PC-3 (cell line): ENCODE measurements at regions not wholly inside any gene's neighbourhood (a gene's known extent, or its start where the extent isn't known, plus 50 kb on each side); places are given as distances from the start of the nearest gene placed in this dataset.

ENCODE experiments used
- ATAC-seq: fragments of 200-7000 bp; cut with Tn5 transposase; 2 replicates; pipeline ENCODE4 v1.9.1; 2020; ENCODE audit warnings: mild to moderate bottlenecking, moderate library complexity
- BruUV-seq: library from RNA; stranded (reverse); fragments of 400-500 nt; replicated peaks from 2 replicates; lab custom pipeline; 2021; lab: Mats Ljungman, UMichigan
- CTCF ChIA-PET: fragments of 300-600 bp; sonication (Branson Sonifier 250); formaldehyde crosslinking; loops from one replicate; lab custom pipeline; 2022; ENCODE audit warnings: antibody characterized with exemption; lab: Charles Lee
- POLR2A ChIA-PET: fragments of 300-600 bp; sonication (Branson Sonifier 250); formaldehyde crosslinking; loops from one replicate; lab custom pipeline; 2022; ENCODE audit warnings: antibody characterized with exemption; ENCODE audit not compliant: unreplicated experiment; lab: Charles Lee
- DNase-seq: peaks from one replicate; pipeline ENCODE4 v3.0.0-alpha.2; 2015
- H2AFZ ChIP-seq: fragments of 300-600 bp; sonication (generic); 2 replicates; pipeline ENCODE4 v1.6.0; 2016; ENCODE audit warnings: antibody characterized with exemption, low read length
- H3F3A ChIP-seq: fragments of 300-600 bp; sonication (generic); one replicate; pipeline ENCODE4 v1.6.0; 2017; ENCODE audit warnings: antibody characterized with exemption, low read length, control low read depth, mild to moderate bottlenecking; ENCODE audit not compliant: unreplicated experiment
- H3K27ac ChIP-seq: fragments of 300-600 bp; sonication (generic); 2 replicates; pipeline ENCODE4 v1.5.1; 2016; ENCODE audit warnings: mild to moderate bottlenecking, low read length
- H3K27me3 ChIP-seq: fragments of 300-600 bp; sonication (generic); 2 replicates; pipeline ENCODE4 v1.6.1; 2016; ENCODE audit warnings: low read length, mixed read lengths
- H3K36me3 ChIP-seq: fragments of 300-600 bp; sonication (generic); 2 replicates; pipeline ENCODE4 v1.6.1; 2016; ENCODE audit warnings: low read depth, mixed run types, low read length, mixed read lengths
- H3K4me1 ChIP-seq: fragments of 300-600 bp; sonication (generic); 2 replicates; pipeline ENCODE4 v1.5.1; 2016; ENCODE audit warnings: low read length; ENCODE audit not compliant: insufficient read depth
- H3K4me2 ChIP-seq: fragments of 300-600 bp; sonication (generic); 2 replicates; pipeline ENCODE4 v1.6.0; 2016; ENCODE audit warnings: low read length
- H3K4me3 ChIP-seq: fragments of 300-600 bp; sonication (generic); 2 replicates; pipeline ENCODE4 v1.5.1; 2016; ENCODE audit warnings: mild to moderate bottlenecking, low read length, mixed read lengths
- H3K79me2 ChIP-seq: fragments of 300-600 bp; sonication (generic); 2 replicates; pipeline ENCODE4 v1.6.1; 2017; ENCODE audit warnings: low read length, mixed read lengths
- H3K9ac ChIP-seq: fragments of 300-600 bp; sonication (generic); 2 replicates; pipeline ENCODE4 v1.6.0; 2016; ENCODE audit warnings: mild to moderate bottlenecking, low read length
- H3K9me2 ChIP-seq: fragments of 300-600 bp; sonication (generic); replicated peaks from 2 replicates; pipeline ENCODE4 v1.6.1; 2016; ENCODE audit warnings: mixed run types, low read length, mixed read lengths
- H3K9me3 ChIP-seq: fragments of 300-600 bp; sonication (generic); 2 replicates; pipeline ENCODE4 v1.6.1; 2016; ENCODE audit warnings: low read length, mixed read lengths
- H4K20me1 ChIP-seq: fragments of 300-600 bp; sonication (generic); 2 replicates; pipeline ENCODE4 v1.6.1; 2016; ENCODE audit warnings: low read length, mixed read lengths
- CTCF ChIP-seq: fragments of 300-600 bp; sonication (generic); conservative IDR thresholded peaks from 2 replicates; pipeline ENCODE4 v1.5.1; 2017; ENCODE audit warnings: antibody characterized with exemption, low read depth, mild to moderate bottlenecking, low read length
- EZH2 ChIP-seq: fragments of 300-600 bp; sonication (generic); IDR thresholded peaks from one replicate; pipeline ENCODE4 v1.6.1; 2017; ENCODE audit warnings: antibody characterized with exemption, mild to moderate bottlenecking, low read length; ENCODE audit not compliant: unreplicated experiment
- EZH2phosphoT487 ChIP-seq: fragments of 300-600 bp; sonication (generic); IDR thresholded peaks from 2 replicates; pipeline ENCODE4 v1.6.1; 2018; ENCODE audit warnings: mild to moderate bottlenecking, antibody characterized with exemption, low read length, borderline replicate concordance
- intact Hi-C: fragments of 100-400 bp; cut with micrococcal nuclease; formaldehyde crosslinking; loops from 2 replicates; pipeline ENCODE4 v1.9.0; 2023

DNA sequence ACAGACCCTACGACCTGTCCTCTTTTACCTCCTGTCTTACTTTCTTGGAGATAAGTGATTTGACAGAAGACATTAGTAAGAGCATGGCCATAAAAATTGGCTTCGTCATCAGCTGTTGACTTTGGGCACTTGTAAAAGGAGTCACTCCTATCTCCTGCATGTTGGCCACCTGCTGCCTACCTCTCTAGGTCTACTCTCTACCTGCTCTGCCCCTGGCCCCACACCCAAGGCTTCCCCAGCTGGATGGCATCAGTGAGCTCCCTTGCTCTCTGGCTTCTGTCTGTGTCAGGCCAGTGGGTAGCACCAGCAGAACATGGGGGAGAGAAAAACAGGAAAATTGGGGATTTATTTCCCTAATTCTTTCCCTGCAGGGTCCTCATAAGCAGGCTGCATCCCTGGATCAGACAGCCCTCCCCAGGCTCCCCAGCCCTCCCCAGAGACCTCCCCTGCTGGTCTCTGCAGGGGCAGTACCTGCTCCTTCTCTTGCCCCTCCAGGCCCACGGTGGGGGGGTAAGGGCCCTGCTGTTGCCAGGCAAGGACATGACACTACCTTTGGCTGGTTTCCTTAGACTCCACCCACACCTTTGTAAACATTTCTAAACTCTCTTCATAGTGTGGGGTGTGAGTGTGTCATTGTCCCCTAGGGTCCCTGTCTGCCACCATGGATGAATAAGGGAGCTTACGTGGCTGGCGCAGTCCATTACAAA lies 157.0 kb upstream of the NECTIN1 start:
- H3K9me3 ChIP-seq: no peaks in the 10 kb centered on the region
- ATAC-seq: no peak
- intact Hi-C loops: no loop called here

GRCh38 chr11:119885067-119885466 lies 156.1 kb upstream of the NECTIN1 start:
- POLR2A ChIA-PET: no interaction called here

More for the DNA sequence above, 157.0 kb upstream of the NECTIN1 start:
- Histone ChIP-seq H3K9ac (no peak overlapping the region), H3K4me1 (no peaks in the 10 kb centered on the region), H2AFZ (no peak overlapping the region), H3K36me3 (no peaks in the 10 kb centered on the region), H3K4me2 (no peak overlapping the region), H3K9me2 (no peaks in the 10 kb centered on the region), H4K20me1 (no peaks in the 10 kb centered on the region), H3K4me3 (no peak overlapping the region), H3K27ac (no peak overlapping the region), H3K79me2 (no peaks in the 10 kb centered on the region), H3K27me3 (peaks cover 86% of the 10 kb centered on the region), H3F3A (no peaks in the 10 kb centered on the region)
- CTCF ChIA-PET: no interaction called here
- no TSS peak for BruUV-seq
- DNase-seq: peak; percentile 11
- POLR2A ChIA-PET: no interaction called here
- TF ChIP-seq EZH2: no peak

DNA sequence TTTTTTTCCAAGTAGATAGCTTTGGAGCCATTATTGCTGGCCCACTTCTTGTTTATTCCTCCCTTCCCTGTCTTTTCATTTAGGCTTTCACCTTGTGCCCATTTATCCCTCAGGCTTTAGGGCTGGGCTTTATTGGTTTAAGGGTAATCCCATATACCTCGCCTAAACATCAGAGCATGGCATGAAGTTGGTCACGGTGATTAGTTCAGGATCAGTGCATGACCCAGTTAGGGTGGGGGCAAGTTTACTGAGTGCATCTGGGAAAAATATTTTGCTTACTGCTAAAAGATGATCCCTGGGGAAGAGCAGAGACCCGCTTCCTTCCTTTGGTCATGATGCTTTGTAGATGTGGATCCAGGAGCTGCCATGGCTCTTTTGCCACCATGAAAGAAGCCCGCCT lies 153.3 kb upstream of the NECTIN1 start:
- Histone ChIP-seq H3K27ac (no peak overlapping the region), H3K9ac (no peak overlapping the region), H3F3A (no peaks in the 10 kb centered on the region), H4K20me1 (no peaks in the 10 kb centered on the region), H3K36me3 (no peaks in the 10 kb centered on the region), H3K27me3 (peaks cover 82% of the 10 kb centered on the region), H2AFZ (no peak overlapping the region), H3K9me3 (no peaks in the 10 kb centered on the region), H3K4me3 (no peak overlapping the region), H3K79me2 (no peaks in the 10 kb centered on the region), H3K9me2 (no peaks in the 10 kb centered on the region), H3K4me1 (no peaks in the 10 kb centered on the region), H3K4me2 (no peak overlapping the region)
- ChIA-PET POLR2A (no interaction called here), CTCF (no interaction called here)
- no peak for TF ChIP-seq CTCF
- TF ChIP-seq EZH2: no peak
- TF ChIP-seq EZH2phosphoT487: no peak
- intact Hi-C loops: no loop called here
- no peak for DNase-seq
- no peak for ATAC-seq
- BruUV-seq: no TSS peak

More at GRCh38 chr11:119885067-119885466, 156.1 kb upstream of the NECTIN1 start:
- Histone ChIP-seq H3K9me2 (no peaks in the 10 kb centered on the region), H4K20me1 (no peaks in the 10 kb centered on the region), H3K4me3 (no peak overlapping the region), H3K79me2 (no peaks in the 10 kb centered on the region), H3K27me3 (peaks cover 86% of the 10 kb centered on the region), H3K9me3 (no peaks in the 10 kb centered on the region), H3K4me2 (no peak overlapping the region), H3F3A (no peaks in the 10 kb centered on the region), H3K27ac (no peak overlapping the region), H3K4me1 (no peaks in the 10 kb centered on the region), H3K36me3 (no peaks in the 10 kb centered on the region), H2AFZ (no peak overlapping the region), H3K9ac (no peak overlapping the region)
- BruUV-seq: no TSS peak
- no peak for DNase-seq
- no peak for ATAC-seq
- CTCF ChIA-PET: no interaction called here
- intact Hi-C loops: no loop called here
- TF ChIP-seq EZH2phosphoT487 (no peak), EZH2 (no peak), CTCF (no peak)
